ENCODE measurements at regions not wholly inside any gene's neighbourhood (a gene's known extent, or its start where the extent isn't known, plus 50 kb on each side); places are given as distances from the start of the nearest gene placed in this dataset.
A peak's percentile ranks its signal among the peaks of the same experiment; 100 is the strongest.

DNA sequence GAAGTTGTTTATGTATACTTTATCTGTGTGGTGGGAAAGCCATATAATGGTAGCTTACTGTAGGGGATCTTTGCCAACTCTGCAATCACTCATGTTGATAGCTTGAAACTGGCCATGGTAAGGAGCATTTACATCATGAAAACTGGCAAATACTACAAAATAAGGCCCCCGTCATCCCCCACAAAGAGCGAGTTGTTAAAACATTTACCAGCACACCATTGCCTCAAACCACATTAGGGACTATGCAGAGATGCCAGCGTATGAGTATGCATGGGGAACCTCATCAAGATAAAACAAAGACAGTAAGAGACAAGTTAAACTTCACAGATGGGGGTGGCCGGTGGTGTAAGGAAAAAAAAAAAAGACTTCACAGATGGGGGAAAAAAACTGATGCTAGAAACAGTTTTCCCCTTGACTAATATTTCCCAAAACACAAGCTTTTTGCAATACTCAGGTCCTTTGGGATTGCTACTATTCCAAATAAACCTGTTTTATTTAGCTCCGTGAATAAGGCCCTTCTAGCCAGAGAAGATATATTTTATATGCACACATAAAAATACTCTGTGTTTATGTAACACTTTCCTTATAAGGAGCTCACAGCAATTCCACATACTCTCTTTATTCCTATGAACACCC, 70.6 kb upstream of the SERP2 start:
- Histone ChIP-seq H3K36me3 (no peaks in the 10 kb centered on the region), H3K4me3 (no peak overlapping the region), H3K4me1 (peaks cover 54 to 74% of the 10 kb centered on the region in 2 donors), H3K27ac (peak overlapping the region; percentile 71 to 89 (median 86)), H3K27me3 (no peaks in the 10 kb centered on the region), H3K9me3 (no peaks in the 10 kb centered on the region)
- no peak for ATAC-seq
- TF ChIP-seq, protein P1, sequence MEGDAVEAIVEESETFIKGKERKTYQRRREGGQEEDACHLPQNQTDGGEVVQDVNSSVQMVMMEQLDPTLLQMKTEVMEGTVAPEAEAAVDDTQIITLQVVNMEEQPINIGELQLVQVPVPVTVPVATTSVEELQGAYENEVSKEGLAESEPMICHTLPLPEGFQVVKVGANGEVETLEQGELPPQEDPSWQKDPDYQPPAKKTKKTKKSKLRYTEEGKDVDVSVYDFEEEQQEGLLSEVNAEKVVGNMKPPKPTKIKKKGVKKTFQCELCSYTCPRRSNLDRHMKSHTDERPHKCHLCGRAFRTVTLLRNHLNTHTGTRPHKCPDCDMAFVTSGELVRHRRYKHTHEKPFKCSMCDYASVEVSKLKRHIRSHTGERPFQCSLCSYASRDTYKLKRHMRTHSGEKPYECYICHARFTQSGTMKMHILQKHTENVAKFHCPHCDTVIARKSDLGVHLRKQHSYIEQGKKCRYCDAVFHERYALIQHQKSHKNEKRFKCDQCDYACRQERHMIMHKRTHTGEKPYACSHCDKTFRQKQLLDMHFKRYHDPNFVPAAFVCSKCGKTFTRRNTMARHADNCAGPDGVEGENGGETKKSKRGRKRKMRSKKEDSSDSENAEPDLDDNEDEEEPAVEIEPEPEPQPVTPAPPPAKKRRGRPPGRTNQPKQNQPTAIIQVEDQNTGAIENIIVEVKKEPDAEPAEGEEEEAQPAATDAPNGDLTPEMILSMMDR (IDR thresholded peaks at IDR 0.05 in 4 of 5, conservative IDR thresholded peaks at IDR 0.05 in 1 of 5): no peak
- TF ChIP-seq POLR2A (IDR thresholded peaks at IDR 0.05): no peak
- in situ Hi-C loops (cut with MboI; ENCODE audit: low sequenced_read_pairs in 4 of 4): loop anchor here in 1 of 4 donors (10.0 kb wide), 1 partner anchor 68 kb away; no protein-coding TSS in a partner anchor
- DNase-seq: no peak
- intact Hi-C loops (cut with DNase I; ENCODE audit: low total_unique reads): loop anchor here (2.0 to 10.0 kb wide), 4 partner anchors 132 to 622 kb away; no protein-coding TSS in a partner anchor

DNA sequence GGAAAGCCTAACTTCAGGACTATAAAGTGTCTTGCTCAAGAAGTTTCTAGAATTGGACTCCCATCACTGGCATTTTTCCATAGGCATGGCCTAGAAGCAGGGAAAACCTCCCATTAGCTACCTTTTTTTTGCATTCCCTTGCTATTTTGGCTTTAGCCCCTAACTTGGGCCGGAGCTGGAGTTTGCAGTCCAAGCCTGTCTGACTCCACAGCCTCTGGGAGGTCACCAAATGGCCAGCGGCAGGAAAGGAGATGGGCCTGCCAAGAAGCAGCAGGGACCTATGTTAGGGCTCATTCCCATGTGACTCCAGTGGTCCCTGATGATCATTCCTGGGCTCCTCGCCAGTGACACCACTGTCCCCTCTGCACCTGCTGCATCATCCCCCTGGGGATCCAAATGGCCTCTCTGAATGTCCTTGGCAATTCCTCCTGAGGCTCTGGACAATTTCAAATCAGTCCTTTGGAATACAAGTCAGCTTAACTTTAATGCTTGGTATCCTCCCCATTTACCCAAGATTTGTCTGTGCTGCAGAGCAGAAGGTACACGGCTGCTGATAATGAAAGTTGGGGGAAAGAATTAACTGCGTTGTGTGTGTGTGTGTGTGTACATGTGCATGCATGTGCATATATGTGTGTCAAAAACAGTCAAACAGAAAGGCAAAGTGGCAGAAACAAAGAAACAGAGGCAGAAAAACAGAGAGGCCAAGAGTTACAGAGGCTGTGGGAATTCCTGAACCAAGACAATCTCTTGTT, 69.8 kb upstream of the SERP2 start:
- ATAC-seq (peak; percentile 23 to 44), DNase-seq (peak; percentile 69 to 74)
- no peak overlapping the region for H3K4me3 ChIP-seq
- H3K9me3 ChIP-seq: no peaks in the 10 kb centered on the region
- intact Hi-C loops (cut with DNase I; ENCODE audit: low total_unique reads) (loop anchor here (2.0 to 10.0 kb wide), 4 partner anchors 131 to 621 kb away; no protein-coding TSS in a partner anchor), in situ Hi-C loops (cut with MboI; ENCODE audit: low sequenced_read_pairs in 4 of 4) (loop anchor here in 1 of 4 donors (10.0 kb wide), 1 partner anchor 69 kb away; no protein-coding TSS in a partner anchor)
- H3K36me3 ChIP-seq: no peaks in the 10 kb centered on the region
- peaks cover 54 to 71% of the 10 kb centered on the region in 2 donors for H3K4me1 ChIP-seq
- TF ChIP-seq, protein P1 (IDR thresholded peaks at IDR 0.05 in 4 of 5, conservative IDR thresholded peaks at IDR 0.05 in 1 of 5): no peak
- H3K27ac ChIP-seq: peak overlapping the region; percentile 56 to 89 (median 80)
- no peaks in the 10 kb centered on the region for H3K27me3 ChIP-seq

DNA sequence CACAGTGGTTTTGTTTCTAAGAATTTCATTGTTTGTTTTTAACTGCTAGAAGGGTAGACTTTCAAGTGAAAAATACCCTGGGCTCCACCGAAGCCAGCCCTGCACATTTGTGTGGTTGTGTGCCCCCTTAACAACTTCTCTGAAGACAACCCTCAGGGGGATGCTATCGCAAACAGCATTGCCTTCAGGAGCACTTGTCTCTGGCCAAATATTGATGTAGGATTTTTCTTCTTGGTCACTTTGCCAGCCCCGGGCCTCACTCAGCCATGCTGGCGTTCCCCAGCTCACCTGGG, 69.2 kb upstream of the SERP2 start:
- Histone ChIP-seq H3K9me3 (no peaks in the 10 kb centered on the region), H3K4me3 (no peak overlapping the region), H3K4me1 (peaks cover 59 to 75% of the 10 kb centered on the region in 2 donors), H3K36me3 (no peaks in the 10 kb centered on the region), H3K27me3 (no peaks in the 10 kb centered on the region), H3K27ac (peak overlapping the region; percentile 56 to 89 (median 80))
- ATAC-seq (no peak), DNase-seq (no peak)
- intact Hi-C loops (cut with DNase I; ENCODE audit: low total_unique reads): loop anchor here (5.0 to 10.0 kb wide), 3 partner anchors 147 to 620 kb away; no protein-coding TSS in a partner anchor
- no peak for TF ChIP-seq POLR2A (IDR thresholded peaks at IDR 0.05)
- TF ChIP-seq, protein P1 (IDR thresholded peaks at IDR 0.05 in 4 of 5, conservative IDR thresholded peaks at IDR 0.05 in 1 of 5): no peak
- in situ Hi-C loops (cut with MboI; ENCODE audit: low sequenced_read_pairs in 4 of 4): loop anchor here in 1 of 4 donors (10.0 kb wide), 1 partner anchor 70 kb away; no protein-coding TSS in a partner anchor

DNA sequence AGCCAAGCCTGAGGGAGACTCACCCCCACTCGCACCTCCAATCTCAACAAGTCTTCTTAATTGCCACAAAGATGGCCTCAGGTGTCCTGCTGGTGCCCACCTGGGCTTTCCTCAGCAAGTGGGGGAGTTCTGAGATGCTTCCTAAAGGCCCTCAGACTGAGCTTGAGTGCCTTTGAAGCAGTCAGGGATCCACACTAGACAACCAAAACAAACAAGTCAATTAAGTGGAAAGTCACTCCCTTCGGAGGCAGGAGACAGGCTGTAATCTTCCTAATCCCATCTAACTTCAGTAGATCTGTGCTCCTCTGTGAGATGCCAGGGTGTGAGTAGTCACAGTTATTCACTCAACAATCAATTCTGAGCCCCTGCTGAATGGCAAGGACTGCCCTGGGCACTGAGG, 68.3 kb upstream of the SERP2 start:
- peak overlapping the region in 3 of 4 donors; percentile 53 to 89 (median 71) for H3K27ac ChIP-seq
- TF ChIP-seq, protein P1 (IDR thresholded peaks at IDR 0.05 in 4 of 5, conservative IDR thresholded peaks at IDR 0.05 in 1 of 5): no peak
- TF ChIP-seq POLR2A (IDR thresholded peaks at IDR 0.05): no peak
- no peaks in the 10 kb centered on the region for H3K9me3 ChIP-seq
- no peak for ATAC-seq
- in situ Hi-C loops (cut with MboI; ENCODE audit: low sequenced_read_pairs in 4 of 4) (loop anchor here in 1 of 4 donors (10.0 kb wide), 1 partner anchor 70 kb away; no protein-coding TSS in a partner anchor), intact Hi-C loops (cut with DNase I; ENCODE audit: low total_unique reads) (loop anchor here (10.0 kb wide), 1 partner anchor 620 kb away; no protein-coding TSS in a partner anchor)
- H3K4me3 ChIP-seq: no peak overlapping the region
- peaks cover 63 to 79% of the 10 kb centered on the region in 2 donors for H3K4me1 ChIP-seq
- DNase-seq: no peak
- H3K27me3 ChIP-seq: no peaks in the 10 kb centered on the region
- no peaks in the 10 kb centered on the region for H3K36me3 ChIP-seq
